ENCODE measurements at regions not wholly inside any gene's neighbourhood (a gene's known extent, or its start where the extent isn't known, plus 50 kb on each side); places are given as distances from the start of the nearest gene placed in this dataset.

GRCh38 chr7:69537691-69538090, 60.6 kb upstream of the AUTS2 start:
- no peak for TF ChIP-seq CTCF (conservative IDR thresholded peaks at IDR 0.05 in 1 of 2, IDR thresholded peaks at IDR 0.05 in 1 of 2; ENCODE audit: low read depth in 1 of 2, low read length in 2 of 2)
- no peak for TF ChIP-seq EZH2 (IDR thresholded peaks at IDR 0.05; ENCODE audit: low read length, missing control alignments)

Measured in fibroblast of lung (primary cell).